Right hindlimb (tissue), 1 donor: ENCODE measurements at regions not wholly inside any gene's neighbourhood (a gene's known extent, or its start where the extent isn't known, plus 50 kb on each side); places are given as distances from the start of the nearest gene placed in this dataset.

Experiments used
- DNase-seq: peaks from one replicate; pipeline ENCODE4 v3.0.0-alpha.2; 2018

DNA sequence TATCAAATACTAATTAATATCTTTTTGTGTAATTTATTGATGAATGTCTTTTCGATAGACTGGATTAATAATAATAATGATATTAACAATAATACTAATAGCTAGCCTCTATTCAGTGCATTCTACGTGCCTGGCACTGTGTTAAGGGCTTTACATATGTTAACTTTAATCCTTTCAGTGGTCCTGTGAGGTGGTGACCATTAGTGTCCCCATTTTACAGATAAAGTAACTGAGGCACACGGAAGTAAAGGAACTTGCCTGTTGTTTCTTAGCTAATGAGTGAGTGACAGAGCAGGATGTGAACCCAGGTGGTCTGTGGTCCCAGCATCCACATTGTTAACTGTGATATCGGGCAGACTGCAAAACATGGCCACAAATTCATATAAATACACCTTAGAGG is 335.7 kb upstream of the PROX1 start:
- no peak for DNase-seq

GRCh38 chr1:213656039-213656438 is 331.7 kb upstream of the PROX1 start:
- DNase-seq: no peak

- DNase-seq: no peak
Measured at GRCh38 chr1:213656503-213656902, 331.3 kb upstream of the PROX1 start.

DNA sequence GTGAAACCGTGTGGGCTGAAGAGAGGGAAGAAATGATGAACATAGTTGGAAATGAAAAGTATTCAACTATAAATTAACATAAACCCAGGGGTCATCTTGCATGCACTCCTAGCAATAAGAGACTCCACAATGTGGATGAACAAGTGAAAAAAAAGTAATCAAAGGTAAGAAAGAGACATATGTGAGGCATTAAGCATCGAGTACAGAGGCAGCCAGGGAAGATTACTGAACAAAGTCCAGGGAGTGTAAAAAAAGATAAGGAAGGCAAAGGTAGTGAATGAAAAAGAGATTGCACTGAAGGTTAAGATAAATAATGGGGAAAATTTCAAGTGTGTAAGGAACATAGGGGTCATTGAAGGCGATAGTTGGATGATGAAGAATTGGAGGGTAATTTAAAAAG is 330.8 kb upstream of the PROX1 start:
- DNase-seq: no peak

- no peak for DNase-seq
Measured at GRCh38 chr1:213657879-213658278, 329.9 kb upstream of the PROX1 start.

DNA sequence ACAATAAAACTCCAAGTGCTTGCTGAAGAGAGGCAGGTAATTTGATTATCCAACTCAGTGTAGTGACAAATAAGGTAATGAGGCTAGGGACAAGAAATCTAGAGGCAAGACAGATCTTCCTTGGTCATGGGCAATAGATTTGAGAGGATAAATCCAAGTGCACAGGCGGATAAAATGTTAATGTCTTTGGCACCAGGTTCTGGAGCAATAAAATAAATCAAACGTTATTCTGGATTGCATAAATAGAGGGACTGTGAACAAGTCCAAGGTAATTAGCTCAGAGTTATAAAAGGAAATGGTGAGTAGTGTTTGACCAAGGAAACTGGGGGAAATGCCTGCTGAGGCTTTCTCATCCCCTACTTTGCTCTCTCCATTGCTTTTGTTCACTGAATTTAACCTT is 329.3 kb upstream of the PROX1 start:
- no peak for DNase-seq

DNA sequence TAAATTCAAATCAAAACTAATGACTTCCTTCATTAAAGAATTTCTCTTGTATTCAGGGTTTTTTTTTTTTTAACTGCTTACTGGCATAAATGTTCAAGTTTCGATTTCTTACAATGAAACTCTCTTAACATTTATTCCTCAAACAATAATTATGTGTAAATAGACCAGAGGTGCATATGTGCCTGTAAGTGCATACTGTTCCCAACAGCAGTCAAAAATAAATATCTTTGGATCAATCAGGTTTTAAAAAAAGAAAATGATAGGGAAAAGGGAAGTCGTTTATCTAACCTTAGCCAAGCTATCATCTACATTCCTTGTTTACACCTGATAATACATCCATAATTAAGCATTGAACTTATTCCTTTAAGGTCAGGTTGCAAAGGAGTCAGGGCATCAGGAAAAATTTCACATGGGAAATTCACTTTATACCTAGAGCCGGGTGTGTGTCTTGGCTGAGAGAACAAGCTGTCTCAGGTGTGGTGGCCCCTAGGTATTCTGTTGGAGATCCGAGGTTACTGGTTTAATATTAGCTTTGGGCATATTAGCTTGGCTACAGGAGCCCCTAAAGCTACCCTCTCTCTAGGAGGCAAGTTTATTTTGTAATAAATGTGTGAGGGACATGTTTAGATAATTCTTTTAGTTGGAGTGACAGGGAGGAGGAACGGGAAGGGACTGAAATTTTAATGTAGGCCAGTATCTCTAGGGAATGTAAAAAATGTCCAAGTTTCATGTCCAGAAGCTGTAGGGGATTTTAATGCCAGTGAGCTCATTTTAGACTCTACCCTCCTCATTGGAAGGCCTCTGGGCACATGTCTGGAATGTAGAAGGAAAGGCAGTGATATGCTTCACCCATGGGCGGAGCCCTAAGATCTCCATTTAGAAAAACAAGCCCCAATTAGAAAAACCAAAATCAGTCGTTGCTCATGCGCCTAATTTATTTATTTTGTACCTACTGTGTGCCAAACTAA is 327.9 kb upstream of the PROX1 start:
- DNase-seq: no peak

DNA sequence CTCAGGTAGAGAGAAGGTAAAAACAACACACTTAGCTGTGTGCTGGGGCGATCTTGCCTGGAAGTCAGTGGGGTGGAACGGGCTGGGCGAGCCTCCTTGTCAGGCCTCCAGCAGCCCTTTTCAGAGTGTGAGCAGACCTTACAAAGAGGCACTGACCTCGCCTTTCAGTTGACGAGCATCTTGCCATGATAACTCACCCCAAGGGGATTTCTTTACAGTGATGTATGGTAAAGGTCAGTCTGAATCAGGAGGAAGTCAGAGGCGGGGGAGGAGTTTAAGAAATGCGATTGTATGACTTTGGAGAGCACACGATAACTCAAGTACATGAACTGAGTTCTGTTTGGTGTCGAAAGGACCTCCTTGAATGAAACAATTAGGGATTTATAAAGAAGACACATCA is 326.5 kb upstream of the PROX1 start:
- no peak for DNase-seq

DNA sequence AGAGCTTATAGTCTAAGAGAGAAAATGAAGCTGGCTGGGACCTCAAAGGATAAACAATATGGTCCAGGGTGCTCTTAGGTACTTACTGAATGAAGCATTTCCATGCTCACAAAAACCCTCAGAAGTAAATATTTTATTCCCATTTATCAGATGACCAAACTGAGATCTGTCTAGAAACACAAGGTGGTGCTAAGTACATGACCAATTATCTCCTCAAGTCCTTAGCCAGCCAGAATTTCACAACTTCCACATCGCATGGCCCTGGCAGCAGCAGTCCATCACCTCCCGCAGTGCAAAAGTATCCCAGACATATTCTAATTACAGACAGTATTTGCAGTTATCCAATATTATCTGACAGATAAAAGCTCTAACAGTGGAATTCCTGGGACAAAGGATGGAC is 321.7 kb upstream of the PROX1 start:
- no peak for DNase-seq

- DNase-seq: no peak
Measured at GRCh38 chr1:213666922-213667321, 320.9 kb upstream of the PROX1 start.

DNA sequence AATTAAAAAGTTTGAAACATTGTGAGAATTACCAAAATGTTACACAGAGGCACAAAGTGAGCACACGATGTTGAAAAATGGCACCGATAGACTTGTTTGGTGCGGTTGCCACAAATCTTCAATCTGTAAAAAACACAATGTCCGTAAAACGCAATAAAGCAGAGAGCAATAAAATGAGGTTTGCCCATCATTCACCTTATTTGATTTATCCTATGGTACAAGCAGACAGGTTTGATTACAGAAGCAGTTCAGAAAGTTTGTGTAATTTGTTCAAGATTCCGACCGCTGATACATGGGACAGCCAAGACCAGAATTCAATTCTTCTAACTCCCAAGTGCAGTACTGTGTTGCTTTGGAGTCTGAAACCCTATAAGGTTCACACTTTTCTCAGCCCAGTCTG is 318.3 kb upstream of the PROX1 start:
- DNase-seq: no peak

DNA sequence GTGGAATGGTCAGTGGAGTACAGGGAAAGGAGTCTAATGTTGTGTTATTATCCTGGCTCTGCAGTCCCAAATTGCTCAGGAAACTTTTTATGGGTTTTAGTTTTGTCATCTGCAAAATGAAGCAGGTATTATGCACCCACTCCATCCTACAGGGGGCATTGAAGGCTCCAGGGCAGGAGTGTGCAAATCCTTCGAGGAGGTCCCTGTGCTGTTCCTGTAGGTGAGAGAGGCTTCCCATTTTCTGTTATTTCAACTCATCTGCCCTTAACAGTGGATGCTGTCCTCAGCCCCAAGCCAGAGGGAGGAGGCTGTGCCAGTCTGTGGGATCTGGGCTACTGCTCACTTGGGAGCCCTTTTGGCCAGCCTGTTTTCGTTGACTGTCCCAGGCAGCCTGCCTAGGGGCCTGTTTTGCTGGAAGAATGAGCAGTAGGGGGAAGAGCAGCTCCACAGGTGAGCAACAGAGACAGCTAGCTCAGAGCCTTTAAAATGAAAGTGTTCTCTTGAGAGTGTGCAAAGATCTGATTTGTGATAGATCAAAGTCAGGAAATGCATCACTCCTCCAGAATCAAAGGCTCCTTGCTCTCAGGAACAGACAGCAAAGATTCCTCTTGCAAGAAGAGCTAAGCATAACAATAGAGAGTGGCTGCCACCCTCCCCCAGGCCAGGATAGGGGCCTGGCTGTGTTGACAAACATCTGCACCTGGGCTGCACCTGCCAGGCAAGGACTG is 317.6 kb upstream of the PROX1 start:
- no peak for DNase-seq

GRCh38 chr1:213670692-213671023 is 317.1 kb upstream of the PROX1 start:
- DNase-seq: no peak

DNA sequence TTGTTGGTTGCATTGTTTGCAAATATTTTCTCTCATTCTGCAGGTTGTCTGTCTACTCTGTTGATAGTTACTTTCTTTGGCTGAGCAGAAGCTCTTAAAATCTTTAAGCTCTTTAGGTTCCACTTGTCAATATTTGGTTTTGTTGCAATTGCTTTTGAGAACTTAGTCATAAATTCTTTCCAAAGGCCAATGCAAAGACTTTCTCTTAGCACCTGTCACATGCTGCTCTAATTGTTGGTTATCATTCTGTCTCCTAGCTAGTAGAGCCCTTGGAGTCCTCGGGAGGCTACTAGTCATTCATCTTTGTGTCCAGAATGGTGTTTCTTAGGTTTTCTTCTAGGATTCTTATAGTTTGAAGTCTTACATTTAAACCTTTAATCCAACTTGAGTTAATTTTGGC is 312.7 kb upstream of the PROX1 start:
- no peak for DNase-seq

GRCh38 chr1:213676736-213677135 is 311.0 kb upstream of the PROX1 start:
- DNase-seq: no peak

- no peak for DNase-seq
Measured at GRCh38 chr1:213678348-213678747, 309.4 kb upstream of the PROX1 start.

- DNase-seq: no peak
Measured at GRCh38 chr1:213678753-213679152, 309.0 kb upstream of the PROX1 start.

DNA sequence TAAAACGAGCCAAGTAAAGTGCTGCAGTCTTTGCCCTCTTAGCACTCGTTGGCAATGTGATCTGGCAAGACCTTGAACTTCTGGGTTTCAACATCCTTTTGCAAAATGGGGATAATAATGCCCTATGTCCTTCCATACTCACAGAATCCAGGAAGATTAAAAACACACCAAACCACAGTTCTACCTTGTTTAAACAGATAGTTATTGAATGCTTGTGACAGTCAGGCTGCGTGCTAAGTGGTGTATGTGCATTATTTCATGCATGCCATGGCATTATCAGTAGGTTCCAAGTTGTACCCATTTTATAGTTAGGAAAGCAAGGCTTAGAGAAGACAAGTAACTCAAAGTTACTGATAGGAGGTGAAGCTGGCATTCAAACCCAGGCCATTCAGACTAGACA is 308.6 kb upstream of the PROX1 start:
- DNase-seq: no peak

DNA sequence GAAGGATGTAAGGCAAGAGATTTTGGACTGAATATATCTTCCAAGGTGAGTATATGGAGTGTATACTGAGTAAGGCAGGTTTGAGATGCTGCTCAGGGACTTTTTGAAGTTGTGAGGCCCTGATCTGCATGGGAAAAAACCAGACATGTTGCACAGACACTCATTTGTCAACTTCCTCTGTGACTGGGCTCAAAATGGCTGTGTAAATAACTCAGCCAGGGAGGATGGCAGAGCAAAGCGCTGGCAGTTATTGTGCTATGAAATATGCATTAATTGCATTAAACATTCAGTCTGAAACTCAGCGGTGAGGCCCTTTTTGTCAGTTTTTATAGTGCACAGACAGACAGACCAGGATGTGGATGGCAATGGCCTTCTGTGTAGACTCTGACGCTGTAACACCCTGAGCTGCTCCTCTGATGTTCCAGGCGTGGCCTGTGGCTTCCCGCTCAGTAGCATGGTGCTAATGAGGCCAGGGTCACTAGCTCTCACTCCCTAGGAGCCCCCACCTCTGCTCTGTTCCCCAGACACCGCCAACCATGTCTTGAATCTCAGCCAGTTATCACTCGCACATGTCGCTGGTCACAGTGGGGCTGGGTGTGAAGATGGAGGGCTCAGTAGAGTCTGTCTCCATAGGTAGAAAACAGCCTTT is 307.0 kb upstream of the PROX1 start:
- DNase-seq: no peak

DNA sequence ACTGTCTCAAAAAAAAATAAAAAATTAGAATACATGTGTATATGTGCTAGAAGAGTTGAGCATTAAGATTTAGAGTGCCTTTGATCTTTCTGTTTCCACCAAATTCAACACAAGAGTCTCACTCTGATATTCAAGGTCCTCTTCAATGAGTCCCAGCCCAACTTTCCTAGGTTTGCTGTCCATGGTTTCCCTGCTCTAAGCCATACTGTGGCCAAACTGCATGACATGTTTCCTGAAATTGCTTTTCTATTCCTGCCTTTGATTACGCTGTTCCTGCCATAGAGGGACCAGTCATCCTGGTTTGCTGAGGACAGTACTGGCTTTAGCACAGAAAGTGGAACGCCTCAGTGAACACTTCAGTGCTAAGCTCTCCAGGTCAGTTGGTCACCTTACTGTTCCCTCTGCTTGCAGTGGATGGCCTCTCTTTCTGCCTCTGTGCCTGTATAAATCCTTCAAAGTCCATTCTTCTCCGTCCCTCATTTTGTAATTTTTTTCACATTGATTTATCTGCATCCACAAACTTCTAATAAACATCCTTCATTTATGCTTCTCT is 305.9 kb upstream of the PROX1 start:
- no peak for DNase-seq

DNA sequence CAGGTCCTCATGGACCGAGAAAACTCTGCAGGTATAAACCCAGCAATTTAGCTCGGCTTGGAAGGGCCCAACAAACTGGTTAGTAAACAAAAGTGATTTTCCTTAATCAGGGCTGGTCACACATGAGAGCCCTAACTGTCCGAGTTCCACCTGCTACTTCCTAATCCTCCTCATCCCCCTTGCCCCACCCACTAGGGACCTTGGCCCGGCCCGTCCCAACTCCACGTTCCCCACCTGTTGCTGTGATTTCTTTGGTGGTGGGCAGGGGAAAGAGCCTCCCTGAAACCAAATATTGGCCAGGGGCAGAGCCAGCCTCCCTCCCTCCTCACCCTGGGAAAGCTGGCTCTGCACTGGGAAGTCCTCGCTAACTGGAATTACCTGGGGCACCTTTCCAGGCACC is 304.2 kb upstream of the PROX1 start:
- no peak for DNase-seq

DNA sequence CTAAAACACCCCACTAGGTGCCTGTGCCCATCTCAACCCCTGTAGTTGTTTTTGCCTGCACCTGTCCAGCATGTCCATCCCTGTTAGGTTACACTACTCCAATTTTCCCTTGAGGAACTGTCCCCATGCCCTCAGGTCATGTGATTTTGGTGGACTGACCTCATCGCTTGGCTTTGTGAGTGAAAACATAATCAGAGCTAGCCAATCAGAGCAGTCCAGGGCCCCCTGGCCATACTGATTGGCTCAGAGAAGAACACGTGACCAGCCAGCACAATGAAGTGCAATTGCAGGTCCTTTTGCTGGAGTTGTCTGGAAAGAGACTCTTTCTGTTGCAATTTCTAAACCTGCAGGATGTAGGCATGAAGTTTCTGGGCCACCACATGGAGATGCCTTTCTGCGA is 303.3 kb upstream of the PROX1 start:
- no peak for DNase-seq

DNA sequence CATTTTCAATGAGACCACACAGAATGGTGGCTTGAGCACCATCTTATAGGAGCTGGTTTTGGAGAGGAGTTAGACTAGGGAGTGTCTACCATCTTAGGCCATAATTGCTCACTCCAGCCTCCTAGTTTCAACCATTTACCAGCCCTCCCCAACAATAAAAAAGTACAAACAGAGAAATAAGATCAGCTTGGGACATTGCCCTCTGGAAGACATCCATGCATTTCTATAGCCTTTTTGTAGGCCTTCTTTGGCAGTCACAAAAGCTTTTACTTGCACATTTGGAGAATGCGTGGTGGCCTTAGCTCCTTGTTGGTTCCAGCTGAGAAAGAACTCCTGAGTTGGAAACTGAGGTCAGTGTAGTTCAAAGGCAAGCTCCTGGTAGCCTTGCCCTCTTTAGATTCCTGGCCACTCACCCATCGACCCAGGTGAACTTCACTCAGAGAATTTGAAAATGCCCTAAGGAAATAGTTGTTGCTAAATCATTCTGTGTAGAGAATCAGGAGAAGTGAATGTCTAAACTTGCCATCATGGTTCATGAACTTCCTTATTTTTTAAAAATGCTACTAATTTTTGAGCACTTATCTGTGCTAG is 301.7 kb upstream of the PROX1 start:
- DNase-seq: no peak
